ENCODE measurements at regions not wholly inside any gene's neighbourhood (a gene's known extent, or its start where the extent isn't known, plus 50 kb on each side); places are given as distances from the start of the nearest gene placed in this dataset.
A peak's percentile ranks its signal among the peaks of the same experiment; 100 is the strongest.

GRCh38 chr15:27674826-27675225 is 424.3 kb downstream of the OCA2 start:
- Histone ChIP-seq H3K4me1 (peaks cover 0 to 6% (median 2%) of the 10 kb centered on the region in 4 donors), H3K36me3 (no peaks in the 10 kb centered on the region)

GRCh38 chr15:27673766-27674445 is 425.2 kb downstream of the OCA2 start:
- H3K4me1 ChIP-seq, result peaks cover 0 to 6% (median 0%) of the 10 kb centered on the region in 4 donors
- H3K9me3 ChIP-seq, result no peaks in the 10 kb centered on the region
- H3K27ac ChIP-seq (replicated peaks in 1 of 4), result no peak overlapping the region
- intact Hi-C loops (cut with DNase I), result no loop called here
- H3K4me3 ChIP-seq, result no peak overlapping the region
- no peak for TF ChIP-seq POLR2AphosphoS5 (IDR thresholded peaks at IDR 0.05)
- H3K27me3 ChIP-seq, result no peaks in the 10 kb centered on the region
- 90% methylated on average over 14 of the region's 15 CpGs for WGBS
- no peaks in the 10 kb centered on the region for H3K36me3 ChIP-seq
- DNase-seq (ENCODE audit: extremely low spot score), result no peak

More at GRCh38 chr15:27674826-27675225, 424.3 kb downstream of the OCA2 start:
- 90% methylated on average over 10 of the region's 10 CpGs for WGBS
- no peak for DNase-seq (ENCODE audit: extremely low spot score)
- no peak for TF ChIP-seq POLR2AphosphoS5 (IDR thresholded peaks at IDR 0.05)
- no peak for TF ChIP-seq EP300 (IDR thresholded peaks at IDR 0.05)
- TF ChIP-seq POLR2A (IDR thresholded peaks at IDR 0.05; ENCODE audit: low read depth), result no peak
- TF ChIP-seq, protein P1, sequence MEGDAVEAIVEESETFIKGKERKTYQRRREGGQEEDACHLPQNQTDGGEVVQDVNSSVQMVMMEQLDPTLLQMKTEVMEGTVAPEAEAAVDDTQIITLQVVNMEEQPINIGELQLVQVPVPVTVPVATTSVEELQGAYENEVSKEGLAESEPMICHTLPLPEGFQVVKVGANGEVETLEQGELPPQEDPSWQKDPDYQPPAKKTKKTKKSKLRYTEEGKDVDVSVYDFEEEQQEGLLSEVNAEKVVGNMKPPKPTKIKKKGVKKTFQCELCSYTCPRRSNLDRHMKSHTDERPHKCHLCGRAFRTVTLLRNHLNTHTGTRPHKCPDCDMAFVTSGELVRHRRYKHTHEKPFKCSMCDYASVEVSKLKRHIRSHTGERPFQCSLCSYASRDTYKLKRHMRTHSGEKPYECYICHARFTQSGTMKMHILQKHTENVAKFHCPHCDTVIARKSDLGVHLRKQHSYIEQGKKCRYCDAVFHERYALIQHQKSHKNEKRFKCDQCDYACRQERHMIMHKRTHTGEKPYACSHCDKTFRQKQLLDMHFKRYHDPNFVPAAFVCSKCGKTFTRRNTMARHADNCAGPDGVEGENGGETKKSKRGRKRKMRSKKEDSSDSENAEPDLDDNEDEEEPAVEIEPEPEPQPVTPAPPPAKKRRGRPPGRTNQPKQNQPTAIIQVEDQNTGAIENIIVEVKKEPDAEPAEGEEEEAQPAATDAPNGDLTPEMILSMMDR (IDR thresholded peaks at IDR 0.05), result no peak
- Histone ChIP-seq H3K27ac (replicated peaks in 1 of 4) (no peak overlapping the region), H3K9me3 (no peaks in the 10 kb centered on the region), H3K27me3 (no peaks in the 10 kb centered on the region), H3K4me3 (no peak overlapping the region)
- intact Hi-C loops (cut with DNase I), result no loop called here

DNA sequence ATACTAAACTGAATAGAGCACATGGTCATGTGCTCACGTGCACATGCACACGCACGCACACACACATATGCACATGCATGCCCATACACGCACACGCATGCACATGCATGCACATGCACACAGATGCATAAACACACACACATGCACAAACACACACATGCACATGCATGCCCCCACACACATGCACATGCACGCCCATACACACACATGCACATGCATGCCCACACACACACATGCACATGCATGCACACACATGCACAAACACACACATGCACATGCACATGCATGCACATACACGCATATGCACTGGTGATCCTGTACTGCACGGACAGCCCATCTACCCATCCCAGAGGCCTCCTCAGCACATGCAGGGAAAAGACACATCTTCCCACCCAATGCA is 426.6 kb downstream of the OCA2 start:
- H3K4me3 ChIP-seq, result no peak overlapping the region
- H3K4me1 ChIP-seq, result peaks cover 0 to 6% (median 0%) of the 10 kb centered on the region in 4 donors
- 82% methylated on average over 8 of the region's 8 CpGs for WGBS
- no peak overlapping the region for H3K27ac ChIP-seq (replicated peaks in 1 of 4)
- TF ChIP-seq EP300 (IDR thresholded peaks at IDR 0.05), result no peak
- no peak for TF ChIP-seq POLR2AphosphoS5 (IDR thresholded peaks at IDR 0.05)
- TF ChIP-seq POLR2A (IDR thresholded peaks at IDR 0.05; ENCODE audit: low read depth), result no peak
- TF ChIP-seq, protein P1 (IDR thresholded peaks at IDR 0.05), result no peak
- H3K9me3 ChIP-seq, result no peaks in the 10 kb centered on the region
- intact Hi-C loops (cut with DNase I), result no loop called here
- H3K27me3 ChIP-seq, result no peaks in the 10 kb centered on the region
- no peak for DNase-seq (ENCODE audit: extremely low spot score)
- H3K36me3 ChIP-seq, result no peaks in the 10 kb centered on the region

DNA sequence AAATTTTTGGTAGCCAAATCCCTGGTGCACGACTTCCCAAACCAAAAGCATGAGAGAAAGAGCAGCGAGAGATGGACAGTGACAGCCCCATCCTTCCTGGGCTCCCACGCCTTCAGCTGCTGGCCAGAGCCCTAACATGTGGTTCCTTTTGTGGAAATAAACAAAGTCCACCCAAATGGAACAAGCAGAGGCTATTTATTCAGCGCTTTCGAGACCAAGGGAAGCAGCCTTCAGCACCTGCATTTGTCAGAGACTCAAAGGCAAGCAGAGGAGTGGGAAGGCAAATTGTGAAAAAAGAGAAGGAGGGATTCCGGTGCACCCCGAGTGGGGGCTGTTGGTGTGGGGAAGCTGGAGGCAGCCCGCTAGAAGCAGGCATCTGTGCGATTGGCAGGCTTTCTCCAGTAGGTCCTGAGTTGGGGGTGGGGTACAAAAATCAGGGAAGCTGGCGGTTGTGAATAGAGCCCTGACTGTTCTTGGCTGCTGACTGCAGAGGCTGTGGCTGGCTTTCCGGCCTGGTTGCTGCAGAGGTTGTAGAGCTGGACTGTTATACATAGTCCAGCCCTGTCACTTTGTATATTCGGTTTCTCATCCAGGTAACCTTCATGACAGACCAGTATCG is 427.2 kb downstream of the OCA2 start:
- TF ChIP-seq POLR2AphosphoS5 (IDR thresholded peaks at IDR 0.05), result no peak
- TF ChIP-seq, protein P1 (IDR thresholded peaks at IDR 0.05), result no peak
- no peak for TF ChIP-seq EP300 (IDR thresholded peaks at IDR 0.05)
- TF ChIP-seq POLR2A (IDR thresholded peaks at IDR 0.05; ENCODE audit: low read depth), result no peak
- WGBS, result 49% methylated on average over 13 of the region's 13 CpGs
- no peaks in the 10 kb centered on the region for H3K27me3 ChIP-seq
- intact Hi-C loops (cut with DNase I), result no loop called here
- H3K27ac ChIP-seq (replicated peaks in 1 of 4), result no peak overlapping the region
- no peaks in the 10 kb centered on the region for H3K9me3 ChIP-seq
- H3K36me3 ChIP-seq, result no peaks in the 10 kb centered on the region
- peak; percentile 62 for DNase-seq (ENCODE audit: extremely low spot score)
- peaks cover 0 to 6% (median 0%) of the 10 kb centered on the region in 4 donors for H3K4me1 ChIP-seq
- H3K4me3 ChIP-seq, result no peak overlapping the region

DNA sequence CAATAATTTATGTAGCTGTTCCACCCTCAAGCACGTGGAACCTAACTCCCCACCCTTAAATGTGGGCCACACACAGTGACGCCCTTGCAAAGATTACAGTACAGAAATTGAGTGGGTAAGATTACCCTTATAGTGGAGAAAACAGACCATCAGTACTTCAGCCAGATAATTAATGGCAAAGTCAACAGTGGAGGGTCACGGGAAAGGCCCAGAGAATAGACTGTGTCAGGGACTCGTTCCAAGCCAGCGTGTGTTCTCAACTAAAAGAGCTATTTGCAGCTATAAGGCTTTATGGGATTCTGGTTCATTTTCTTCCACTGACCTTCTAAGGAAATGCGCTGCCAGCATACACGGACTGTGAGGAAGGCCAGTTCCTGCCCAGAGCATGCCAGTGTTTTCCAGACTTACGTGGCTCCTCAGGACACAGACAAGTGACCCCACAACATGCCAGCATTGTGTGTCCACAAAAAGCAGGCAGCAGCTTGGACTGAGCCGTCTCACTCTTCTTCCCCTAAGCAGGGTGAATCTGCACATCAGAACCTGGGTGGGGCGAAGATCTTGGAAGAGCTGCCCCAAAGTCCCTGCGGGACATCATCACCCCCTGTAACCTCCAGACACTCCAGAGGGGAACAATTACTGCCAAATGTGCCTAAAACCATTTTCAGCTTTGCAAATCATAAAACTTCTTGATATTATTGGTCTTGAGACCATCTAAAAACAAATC is 428.5 kb downstream of the OCA2 start:
- H3K36me3 ChIP-seq, result no peaks in the 10 kb centered on the region
- H3K27me3 ChIP-seq, result no peaks in the 10 kb centered on the region
- intact Hi-C loops (cut with DNase I), result no loop called here
- peaks cover 0 to 6% (median 0%) of the 10 kb centered on the region in 4 donors for H3K4me1 ChIP-seq
- DNase-seq (ENCODE audit: extremely low spot score), result no peak
- H3K27ac ChIP-seq (replicated peaks in 1 of 4), result no peak overlapping the region
- H3K9me3 ChIP-seq, result no peaks in the 10 kb centered on the region
- H3K4me3 ChIP-seq, result no peak overlapping the region
- TF ChIP-seq EP300 (IDR thresholded peaks at IDR 0.05), result no peak
- TF ChIP-seq, protein P1 (IDR thresholded peaks at IDR 0.05), result no peak
- no peak for TF ChIP-seq POLR2AphosphoS5 (IDR thresholded peaks at IDR 0.05)
- 53% methylated on average over 11 of the region's 11 CpGs for WGBS
